ENCODE measurements at regions not wholly inside any gene's neighbourhood (a gene's known extent, or its start where the extent isn't known, plus 50 kb on each side); places are given as distances from the start of the nearest gene placed in this dataset.

GRCh38 chr5:38105801-38106200, 152.6 kb upstream of the EGFLAM start:
- POLR2A ChIA-PET, result no interaction called here
- no peak overlapping the region for H3K27ac ChIP-seq (ENCODE audit: low read length)
- no peak overlapping the region for H3K4me3 ChIP-seq (ENCODE audit: low read depth in 2 of 2, low read length in 2 of 2)
- no peaks in the 10 kb centered on the region for H3K4me1 ChIP-seq (ENCODE audit: control insufficient read depth, insufficient read depth, low read length)
- no peaks in the 10 kb centered on the region for H3K9me3 ChIP-seq (ENCODE audit: control insufficient read depth, insufficient read depth, low read depth, low read length)
- in situ Hi-C loops (cut with HindIII; ENCODE audit: low pct_unique_long_range_greater_than_20kb, low sequenced_read_pairs), result no loop called here
- no peaks in the 10 kb centered on the region; the same call in 1 of the 2 replicates for H3K27me3 ChIP-seq (ENCODE audit: control insufficient read depth, insufficient read depth, low read length)
- no peak for DNase-seq (ENCODE audit: low read depth, low spot score)
- TF ChIP-seq, protein P1, sequence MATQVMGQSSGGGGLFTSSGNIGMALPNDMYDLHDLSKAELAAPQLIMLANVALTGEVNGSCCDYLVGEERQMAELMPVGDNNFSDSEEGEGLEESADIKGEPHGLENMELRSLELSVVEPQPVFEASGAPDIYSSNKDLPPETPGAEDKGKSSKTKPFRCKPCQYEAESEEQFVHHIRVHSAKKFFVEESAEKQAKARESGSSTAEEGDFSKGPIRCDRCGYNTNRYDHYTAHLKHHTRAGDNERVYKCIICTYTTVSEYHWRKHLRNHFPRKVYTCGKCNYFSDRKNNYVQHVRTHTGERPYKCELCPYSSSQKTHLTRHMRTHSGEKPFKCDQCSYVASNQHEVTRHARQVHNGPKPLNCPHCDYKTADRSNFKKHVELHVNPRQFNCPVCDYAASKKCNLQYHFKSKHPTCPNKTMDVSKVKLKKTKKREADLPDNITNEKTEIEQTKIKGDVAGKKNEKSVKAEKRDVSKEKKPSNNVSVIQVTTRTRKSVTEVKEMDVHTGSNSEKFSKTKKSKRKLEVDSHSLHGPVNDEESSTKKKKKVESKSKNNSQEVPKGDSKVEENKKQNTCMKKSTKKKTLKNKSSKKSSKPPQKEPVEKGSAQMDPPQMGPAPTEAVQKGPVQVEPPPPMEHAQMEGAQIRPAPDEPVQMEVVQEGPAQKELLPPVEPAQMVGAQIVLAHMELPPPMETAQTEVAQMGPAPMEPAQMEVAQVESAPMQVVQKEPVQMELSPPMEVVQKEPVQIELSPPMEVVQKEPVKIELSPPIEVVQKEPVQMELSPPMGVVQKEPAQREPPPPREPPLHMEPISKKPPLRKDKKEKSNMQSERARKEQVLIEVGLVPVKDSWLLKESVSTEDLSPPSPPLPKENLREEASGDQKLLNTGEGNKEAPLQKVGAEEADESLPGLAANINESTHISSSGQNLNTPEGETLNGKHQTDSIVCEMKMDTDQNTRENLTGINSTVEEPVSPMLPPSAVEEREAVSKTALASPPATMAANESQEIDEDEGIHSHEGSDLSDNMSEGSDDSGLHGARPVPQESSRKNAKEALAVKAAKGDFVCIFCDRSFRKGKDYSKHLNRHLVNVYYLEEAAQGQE (IDR thresholded peaks at IDR 0.05; ENCODE audit: insufficient read depth in 1 of 2, low read depth in 2 of 2, low read length in 1 of 2), result no peak
- TF ChIP-seq POLR2AphosphoS5 (IDR thresholded peaks at IDR 0.05; ENCODE audit: low read depth, low read length), result no peak
- no peak for TF ChIP-seq SIN3A (IDR thresholded peaks at IDR 0.05; ENCODE audit: borderline replicate concordance, insufficient read depth, low read depth, low read length)
- no peak for TF ChIP-seq TCF7L2 (IDR thresholded peaks at IDR 0.05; ENCODE audit: low read depth, low read length)
- no peak for TF ChIP-seq CTCF (IDR thresholded peaks at IDR 0.05)
- BruUV-seq (replicated peaks), result no TSS peak
- no peaks in the 10 kb centered on the region for H3K36me3 ChIP-seq (ENCODE audit: control insufficient read depth, insufficient read depth, low read length)
- ATAC-seq, result no peak
- CTCF ChIA-PET, result no interaction called here
- intact Hi-C loops (cut with micrococcal nuclease; ENCODE audit: unreplicated experiment), result no loop called here

DNA sequence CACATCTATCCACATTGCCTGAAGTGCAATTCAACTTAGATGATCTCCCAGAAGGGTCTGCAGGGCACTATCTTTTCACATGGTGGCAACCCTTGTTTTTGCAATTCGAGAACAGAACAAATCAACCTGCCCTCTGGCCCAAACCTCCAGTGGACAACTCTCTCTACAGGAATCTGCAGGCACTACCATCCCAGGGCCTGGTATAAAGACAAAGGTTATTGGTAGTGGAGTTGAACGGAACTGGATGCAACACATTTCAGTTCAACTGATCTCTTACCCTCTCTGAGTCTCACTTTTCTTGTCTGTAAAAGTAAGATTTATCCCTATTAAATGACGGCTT, 153.2 kb upstream of the EGFLAM start:
- BruUV-seq (replicated peaks), result no TSS peak
- CTCF ChIA-PET, result no interaction called here
- Histone ChIP-seq H3K36me3 (ENCODE audit: control insufficient read depth, insufficient read depth, low read length) (no peaks in the 10 kb centered on the region), H3K4me1 (ENCODE audit: control insufficient read depth, insufficient read depth, low read length) (no peaks in the 10 kb centered on the region), H3K27me3 (ENCODE audit: control insufficient read depth, insufficient read depth, low read length) (no peaks in the 10 kb centered on the region), H3K27ac (ENCODE audit: low read length) (no peak overlapping the region), H3K9me3 (ENCODE audit: control insufficient read depth, insufficient read depth, low read depth, low read length) (no peaks in the 10 kb centered on the region), H3K4me3 (ENCODE audit: low read depth in 2 of 2, low read length in 2 of 2) (no peak overlapping the region)
- intact Hi-C loops (cut with micrococcal nuclease; ENCODE audit: unreplicated experiment) (no loop called here), in situ Hi-C loops (cut with HindIII; ENCODE audit: low pct_unique_long_range_greater_than_20kb, low sequenced_read_pairs) (no loop called here)
- no peak for ATAC-seq
- TF ChIP-seq SIN3A (IDR thresholded peaks at IDR 0.05; ENCODE audit: borderline replicate concordance, insufficient read depth, low read depth, low read length), result no peak
- TF ChIP-seq, protein P1 (IDR thresholded peaks at IDR 0.05; ENCODE audit: insufficient read depth in 1 of 2, low read depth in 2 of 2, low read length in 1 of 2), result no peak
- no peak for TF ChIP-seq CTCF (IDR thresholded peaks at IDR 0.05)
- TF ChIP-seq TCF7L2 (IDR thresholded peaks at IDR 0.05; ENCODE audit: low read depth, low read length), result no peak
- TF ChIP-seq POLR2AphosphoS5 (IDR thresholded peaks at IDR 0.05; ENCODE audit: low read depth, low read length), result no peak
- POLR2A ChIA-PET, result no interaction called here
- DNase-seq (ENCODE audit: low read depth, low spot score), result no peak
